H9 (cell line): ENCODE measurements at regions not wholly inside any gene's neighbourhood (a gene's known extent, or its start where the extent isn't known, plus 50 kb on each side); places are given as distances from the start of the nearest gene placed in this dataset.

Experiments
- DNase-seq: peaks from one replicate; pipeline ENCODE4 v3.0.0-alpha.2; 2017
- H2AFZ ChIP-seq: one replicate; pipeline ENCODE4 v1.6.1; 2013; ENCODE audit warnings: mild to moderate bottlenecking, low read length, control low read depth, moderate library complexity
- H2AK5ac ChIP-seq: 2 replicates; pipeline ENCODE4 v1.6.1; 2013; ENCODE audit warnings: low read length, control low read depth, mixed read lengths; ENCODE audit not compliant: insufficient read length
- H2BK120ac ChIP-seq: one replicate; pipeline ENCODE4 v1.6.1; 2013; ENCODE audit warnings: low read depth, mild to moderate bottlenecking, low read length, control low read depth, inconsistent platforms; ENCODE audit not compliant: poor library complexity, severe bottlenecking
- H2BK12ac ChIP-seq: 2 replicates; pipeline ENCODE4 v1.6.1; 2013; ENCODE audit warnings: low read length, control low read depth, mixed read lengths, low read depth; ENCODE audit not compliant: insufficient read length
- H2BK15ac ChIP-seq: 2 replicates; pipeline ENCODE4 v1.6.1; 2013; ENCODE audit warnings: low read depth, low read length, control low read depth
- H2BK20ac ChIP-seq: one replicate; pipeline ENCODE4 v1.6.1; 2013; ENCODE audit warnings: low read depth, mild to moderate bottlenecking, low read length, control low read depth, inconsistent platforms; ENCODE audit not compliant: poor library complexity, severe bottlenecking
- H2BK5ac ChIP-seq: 2 replicates; pipeline ENCODE4 v1.6.1; 2013; ENCODE audit warnings: low read length, control low read depth, mixed read lengths; ENCODE audit not compliant: insufficient read length
- H3K14ac ChIP-seq: 2 replicates; pipeline ENCODE4 v1.6.1; 2013; ENCODE audit warnings: low read length, control low read depth; ENCODE audit not compliant: insufficient read depth
- H3K18ac ChIP-seq: 2 replicates; pipeline ENCODE4 v1.6.1; 2013; ENCODE audit warnings: low read depth, mild to moderate bottlenecking, mixed read lengths, low read length, control low read depth; ENCODE audit not compliant: insufficient read length
- H3K23ac ChIP-seq: 2 replicates; pipeline ENCODE4 v1.6.1; 2013; ENCODE audit warnings: low read length, control low read depth, mixed read lengths, low read depth; ENCODE audit not compliant: insufficient read length
- H3K23me2 ChIP-seq: 2 replicates; pipeline ENCODE4 v1.6.1; 2013; ENCODE audit warnings: low read depth, mild to moderate bottlenecking, mixed read lengths, low read length, control low read depth; ENCODE audit not compliant: insufficient read length, poor library complexity, severe bottlenecking
- H3K27ac ChIP-seq: 2 replicates; pipeline ENCODE4 v1.5.1; 2013; ENCODE audit warnings: low read length, control low read depth, mixed read lengths, low read depth; ENCODE audit not compliant: insufficient read length
- H3K27me3 ChIP-seq: 2 replicates; pipeline ENCODE4 v1.6.1; 2013; ENCODE audit warnings: low read length, control low read depth, inconsistent platforms; ENCODE audit not compliant: insufficient read depth
- H3K4ac ChIP-seq: 2 replicates; pipeline ENCODE4 v1.6.1; 2013; ENCODE audit warnings: low read depth, mild to moderate bottlenecking, control low read depth, inconsistent platforms, low read length, moderate library complexity
- H3K4me1 ChIP-seq: 2 replicates; pipeline ENCODE4 v1.6.1; 2013; ENCODE audit warnings: low read length, control low read depth, inconsistent platforms; ENCODE audit not compliant: insufficient read depth
- H3K4me2 ChIP-seq: 2 replicates; pipeline ENCODE4 v1.6.1; 2013; ENCODE audit warnings: low read length, control low read depth, mixed read lengths; ENCODE audit not compliant: insufficient read length, insufficient read depth
- H3K56ac ChIP-seq: 2 replicates; pipeline ENCODE4 v1.6.1; 2013; ENCODE audit warnings: low read depth, mild to moderate bottlenecking, mixed read lengths, low read length, control low read depth; ENCODE audit not compliant: insufficient read length
- H3K79me1 ChIP-seq: 2 replicates; pipeline ENCODE4 v1.6.1; 2013; ENCODE audit warnings: low read depth, mild to moderate bottlenecking, moderate library complexity, low read length, control low read depth, inconsistent platforms; ENCODE audit not compliant: insufficient read depth, poor library complexity, severe bottlenecking
- H3K79me2 ChIP-seq: 2 replicates; pipeline ENCODE4 v1.6.1; 2013; ENCODE audit warnings: low read length, control low read depth, inconsistent platforms; ENCODE audit not compliant: insufficient read depth
- H3K9ac ChIP-seq: 2 replicates; pipeline ENCODE4 v1.6.1; 2013; ENCODE audit warnings: low read length, control low read depth, mixed read lengths; ENCODE audit not compliant: insufficient read length; ENCODE audit errors: extremely low read depth
- H3K9me3 ChIP-seq: one replicate; pipeline ENCODE4 v1.6.1; 2013; ENCODE audit warnings: low read depth, low read length, inconsistent platforms; ENCODE audit not compliant: control insufficient read depth
- H3T11ph ChIP-seq: one replicate; pipeline ENCODE4 v1.6.1; 2013; ENCODE audit warnings: mild to moderate bottlenecking, low read length, control low read depth, inconsistent platforms
- H4K20me1 ChIP-seq: one replicate; pipeline ENCODE4 v1.6.1; 2013; ENCODE audit not compliant: control insufficient read depth, insufficient read length, insufficient read depth
- H4K5ac ChIP-seq: 2 replicates; pipeline ENCODE4 v1.6.1; 2013; ENCODE audit warnings: low read depth, mild to moderate bottlenecking, mixed read lengths, low read length, control low read depth; ENCODE audit not compliant: insufficient read length
- H4K8ac ChIP-seq: replicated peaks from 2 replicates; pipeline ENCODE4 v1.6.1; 2013; ENCODE audit warnings: low read length, control low read depth, mixed read lengths, low read depth; ENCODE audit not compliant: insufficient read length
- H4K91ac ChIP-seq: 2 replicates; pipeline ENCODE4 v1.6.1; 2013; ENCODE audit warnings: low read depth, mild to moderate bottlenecking, moderate library complexity, mixed read lengths, low read length, control low read depth; ENCODE audit not compliant: insufficient read length
- H3K27ac Mint-ChIP-seq, 3 experiments: 2 replicates in 2 of 3; 3 replicates in 1 of 3; pipeline ENCODE4 v1.8.0; 2020 to 2021; ENCODE audit warnings: mixed read lengths in 3 of 3, mild to moderate bottlenecking in 1 of 3, moderate library complexity in 1 of 3
- H3K27me3 Mint-ChIP-seq: 2 replicates; pipeline ENCODE4 v1.8.0; 2021; ENCODE audit warnings: low read depth, mild to moderate bottlenecking, moderate library complexity, mixed read lengths
- H3K36me3 Mint-ChIP-seq, 3 experiments: 2 replicates in 2 of 3; 3 replicates in 1 of 3; pipeline ENCODE4 v1.8.0; 2020 to 2021; ENCODE audit warnings: low read depth in 3 of 3, mixed read lengths in 3 of 3; ENCODE audit not compliant: insufficient read depth in 1 of 3
- H3K4me1 Mint-ChIP-seq, 2 experiments: 2 replicates each; pipeline ENCODE4 v1.8.0; 2020; ENCODE audit warnings: mixed read lengths in 2 of 2
- H3K4me3 Mint-ChIP-seq, 2 experiments: 2 replicates in 1 of 2; 3 replicates in 1 of 2; pipeline ENCODE4 v1.8.0; 2020 to 2021; ENCODE audit warnings: mild to moderate bottlenecking in 2 of 2, mixed read lengths in 2 of 2, moderate library complexity in 1 of 2
- H3K9me3 Mint-ChIP-seq, 2 experiments: 2 replicates in 1 of 2; 3 replicates in 1 of 2; pipeline ENCODE4 v1.8.0; 2020; ENCODE audit warnings: mild to moderate bottlenecking in 2 of 2, mixed read lengths in 2 of 2, moderate library complexity in 1 of 2
- WGBS: extraction: QIAGEN DNeasy Blood & Tissue Kit; methylation state at CpG from one replicate; pipeline ENCODE4 v1.1.7; 2013; ENCODE audit warnings: missing lambda C conversion rate, low lambda C conversion rate, mixed read lengths; ENCODE audit not compliant: insufficient read length; ENCODE audit errors: extremely low coverage; 5-methylcytosine and 5-hydroxymethylcytosine counted together
- TF ChIP-seq, protein P1 (sequence below): fragments of 200-600 bp; sonication (generic); conservative IDR thresholded peaks from 3 replicates; pipeline ENCODE4 v1.8.0; 2021; ENCODE audit warnings: antibody characterized with exemption, mild to moderate bottlenecking

GRCh38 chr4:124594945-124595344 is 117.6 kb downstream of the ANKRD50 start:
- no peak overlapping the region for H2AFZ ChIP-seq
- no peak overlapping the region for H3K56ac ChIP-seq
- no peak overlapping the region for H3K4ac ChIP-seq
- no peak overlapping the region for H4K5ac ChIP-seq
- no peak overlapping the region for H3K9ac ChIP-seq
- no peak overlapping the region for H2BK12ac ChIP-seq
- H4K8ac ChIP-seq, result no peak overlapping the region
- H3K4me2 ChIP-seq, result no peak overlapping the region
- H2BK20ac ChIP-seq, result no peak overlapping the region
- no peaks in the 10 kb centered on the region for H3K79me2 ChIP-seq
- Mint-ChIP-seq H3K4me1 (peaks cover 20 to 23% of the 10 kb centered on the region in 2 experiments), H3K27ac (no peak overlapping the region; a peak in 1 of 7 replicates), H3K9me3 (no peaks in the 10 kb centered on the region), H3K27me3 (no peaks in the 10 kb centered on the region), H3K4me3 (no peak overlapping the region), H3K36me3 (no peaks in the 10 kb centered on the region)
- H3K23me2 ChIP-seq, result no peaks in the 10 kb centered on the region
- no peak overlapping the region for H3K23ac ChIP-seq
- H2AK5ac ChIP-seq, result no peak overlapping the region
- no peak overlapping the region for H3T11ph ChIP-seq
- H3K9me3 ChIP-seq, result no peaks in the 10 kb centered on the region
- H2BK120ac ChIP-seq, result no peak overlapping the region
- WGBS, result no CpG with 5 or more reads among the region's 1 CpG
- H3K27me3 ChIP-seq, result no peaks in the 10 kb centered on the region
- no peak overlapping the region for H2BK5ac ChIP-seq
- H3K79me1 ChIP-seq, result no peaks in the 10 kb centered on the region
- no peak for DNase-seq
- no peak overlapping the region for H3K27ac ChIP-seq
- H2BK15ac ChIP-seq, result no peak overlapping the region
- TF ChIP-seq, protein P1, sequence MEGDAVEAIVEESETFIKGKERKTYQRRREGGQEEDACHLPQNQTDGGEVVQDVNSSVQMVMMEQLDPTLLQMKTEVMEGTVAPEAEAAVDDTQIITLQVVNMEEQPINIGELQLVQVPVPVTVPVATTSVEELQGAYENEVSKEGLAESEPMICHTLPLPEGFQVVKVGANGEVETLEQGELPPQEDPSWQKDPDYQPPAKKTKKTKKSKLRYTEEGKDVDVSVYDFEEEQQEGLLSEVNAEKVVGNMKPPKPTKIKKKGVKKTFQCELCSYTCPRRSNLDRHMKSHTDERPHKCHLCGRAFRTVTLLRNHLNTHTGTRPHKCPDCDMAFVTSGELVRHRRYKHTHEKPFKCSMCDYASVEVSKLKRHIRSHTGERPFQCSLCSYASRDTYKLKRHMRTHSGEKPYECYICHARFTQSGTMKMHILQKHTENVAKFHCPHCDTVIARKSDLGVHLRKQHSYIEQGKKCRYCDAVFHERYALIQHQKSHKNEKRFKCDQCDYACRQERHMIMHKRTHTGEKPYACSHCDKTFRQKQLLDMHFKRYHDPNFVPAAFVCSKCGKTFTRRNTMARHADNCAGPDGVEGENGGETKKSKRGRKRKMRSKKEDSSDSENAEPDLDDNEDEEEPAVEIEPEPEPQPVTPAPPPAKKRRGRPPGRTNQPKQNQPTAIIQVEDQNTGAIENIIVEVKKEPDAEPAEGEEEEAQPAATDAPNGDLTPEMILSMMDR, result no peak
- no peaks in the 10 kb centered on the region for H3K4me1 ChIP-seq
- H3K18ac ChIP-seq, result no peak overlapping the region
- no peak overlapping the region for H3K14ac ChIP-seq
- no peak overlapping the region for H4K91ac ChIP-seq
- no peaks in the 10 kb centered on the region for H4K20me1 ChIP-seq
